HCT116 (cell line): ENCODE measurements at regions not wholly inside any gene's neighbourhood (a gene's known extent, or its start where the extent isn't known, plus 50 kb on each side); places are given as distances from the start of the nearest gene placed in this dataset.

Experiments
- ATAC-seq: fragments of 200-7000 bp; cut with Tn5 transposase; 2 replicates; pipeline ENCODE4 v1.9.1; 2020; ENCODE audit warnings: mild to moderate bottlenecking, moderate library complexity
- BruUV-seq: library from RNA; stranded (reverse); fragments of 400-500 nt; replicated peaks from 2 replicates; lab custom pipeline; 2021; lab: Mats Ljungman, UMichigan
- CTCF ChIA-PET: fragments of 300-600 bp; sonication (Branson Sonifier 250); formaldehyde crosslinking; loops from one replicate; lab custom pipeline; 2021; ENCODE audit warnings: antibody characterized with exemption; lab: Charles Lee
- POLR2A ChIA-PET: fragments of 300-600, 350-600 bp; sonication (Branson Sonifier 250); formaldehyde crosslinking; loops from one replicate; lab custom pipeline; 2021; ENCODE audit warnings: antibody characterized with exemption; lab: Charles Lee
- RAD21 ChIA-PET, 2 experiments: fragments of 300-600 bp; sonication (Branson Sonifier 250); formaldehyde crosslinking; loops; one replicate each; lab custom pipeline; 2023; ENCODE audit warnings: low total read pairs in 2 of 2; ENCODE audit not compliant: uncharacterized antibody in 2 of 2, unreplicated experiment in 2 of 2, low non-redundant PET in 1 of 2; lab: Charles Lee
- DNase-seq: peaks from one replicate; pipeline ENCODE4 v3.0.0-alpha.2; 2010; ENCODE audit warnings: low read depth, low spot score
- H2AFZ ChIP-seq: fragments of 200-600 bp; shearing (Covaris generic), sonication (generic); 2 replicates; pipeline ENCODE4 v1.6.1; 2017; ENCODE audit warnings: low read depth, mixed run types, mixed read lengths, antibody characterized with exemption, low read length; ENCODE audit not compliant: poor library complexity, severe bottlenecking
- H3K27ac ChIP-seq: 2 replicates; pipeline ENCODE4 v1.5.1; 2012; ENCODE audit warnings: low read depth, low read length
- H3K27me3 ChIP-seq: fragments of 200-600 bp; sonication (generic); 2 replicates; pipeline ENCODE4 v1.6.1; 2016; ENCODE audit warnings: mixed run types, low read length, mixed read lengths; ENCODE audit not compliant: insufficient read depth
- H3K36me3 ChIP-seq, 2 experiments: fragments of 200-500 bp in 1 of 2; fragments of 200-600 bp in 1 of 2; sonication (Bioruptor generic) in 1 of 2; sonication (generic) in 1 of 2; 2 replicates each; pipeline versions ENCODE4 v1.5.1 to v1.6.1; 2014 to 2016; ENCODE audit warnings: low read length in 2 of 2, inconsistent platforms in 1 of 2, mixed read lengths in 1 of 2, mixed run types in 1 of 2; ENCODE audit not compliant: insufficient read depth in 2 of 2, control insufficient read depth in 1 of 2
- H3K4me1 ChIP-seq, 2 experiments: fragments of 200-600 bp in 1 of 2; sonication (generic) in 1 of 2; 2 replicates each; pipeline versions ENCODE4 v1.5.1 to v1.6.1; 2012 to 2017; ENCODE audit warnings: low read length in 2 of 2, inconsistent platforms in 1 of 2, mild to moderate bottlenecking in 1 of 2, mixed read lengths in 1 of 2, mixed run types in 1 of 2, moderate library complexity in 1 of 2; ENCODE audit not compliant: insufficient read depth in 2 of 2, control insufficient read depth in 1 of 2
- H3K4me2 ChIP-seq: fragments of 200-600 bp; sonication (generic); 2 replicates; pipeline ENCODE4 v1.6.1; 2017; ENCODE audit warnings: mixed run types, low read length, mixed read lengths
- H3K4me3 ChIP-seq, 2 experiments: fragments of 200-600 bp in 1 of 2; sonication (generic) in 1 of 2; replicated peaks in 1 of 2; 2 replicates each; pipeline ENCODE4 v1.5.1; 2011 to 2016; ENCODE audit warnings: low read length in 2 of 2, control low read depth in 1 of 2, low read depth in 1 of 2, mild to moderate bottlenecking in 1 of 2, mixed read lengths in 1 of 2, mixed run types in 1 of 2
- H3K79me2 ChIP-seq: fragments of 200-600 bp; sonication (generic); 2 replicates; pipeline ENCODE4 v1.6.1; 2017; ENCODE audit warnings: mild to moderate bottlenecking, mixed run types, low read length, moderate library complexity, mixed read lengths; ENCODE audit not compliant: insufficient read depth
- H3K9ac ChIP-seq: fragments of 200-600 bp; sonication (generic); 2 replicates; pipeline ENCODE4 v1.6.1; 2016; ENCODE audit warnings: low read length, mixed read lengths
- H3K9me2 ChIP-seq: fragments of 200-600 bp; sonication (generic), shearing (Covaris generic); 2 replicates; pipeline ENCODE4 v1.6.1; 2017; ENCODE audit warnings: mixed run types, mild to moderate bottlenecking, moderate library complexity; ENCODE audit not compliant: insufficient read depth
- H3K9me3 ChIP-seq, 2 experiments: fragments of 200-500 bp in 1 of 2; fragments of 200-600 bp in 1 of 2; sonication (Bioruptor generic) in 1 of 2; sonication (generic) in 1 of 2; 2 replicates each; pipeline ENCODE4 v1.6.1; 2014 to 2017; ENCODE audit warnings: low read length in 2 of 2, mixed read lengths in 2 of 2, inconsistent platforms in 1 of 2, low read depth in 1 of 2, mild to moderate bottlenecking in 1 of 2, mixed run types in 1 of 2, moderate library complexity in 1 of 2; ENCODE audit not compliant: control insufficient read depth in 1 of 2, insufficient read depth in 1 of 2
- H4K20me1 ChIP-seq: fragments of 200-600 bp; sonication (generic), shearing (Covaris generic); 2 replicates; pipeline ENCODE4 v1.6.1; 2017; ENCODE audit warnings: mixed run types, mild to moderate bottlenecking, moderate library complexity; ENCODE audit not compliant: insufficient read depth
- ATF3 ChIP-seq: IDR thresholded peaks from 2 replicates; pipeline ENCODE4 v1.6.1; 2012
- CBX3 ChIP-seq: IDR thresholded peaks from 2 replicates; pipeline ENCODE4 v1.6.1; 2012; ENCODE audit warnings: low read depth
- CEBPB ChIP-seq: IDR thresholded peaks from 2 replicates; pipeline ENCODE4 v1.6.1; 2012; ENCODE audit warnings: low read depth
- EGR1 ChIP-seq: IDR thresholded peaks from 2 replicates; pipeline ENCODE4 v1.6.1; 2012; ENCODE audit warnings: low read depth
- ELF1 ChIP-seq: IDR thresholded peaks from 2 replicates; pipeline ENCODE4 v1.6.1; 2012; ENCODE audit warnings: low read depth, borderline replicate concordance
- EZH2 ChIP-seq: fragments of 200-600 bp; sonication (generic); IDR thresholded peaks from 2 replicates; pipeline ENCODE4 v1.6.1; 2017; ENCODE audit warnings: antibody characterized with exemption, mixed run types
- JUND ChIP-seq: IDR thresholded peaks from 2 replicates; pipeline ENCODE4 v1.6.1; 2012
- MAX ChIP-seq: IDR thresholded peaks from 2 replicates; pipeline ENCODE4 v1.6.1; 2012
- POLR2AphosphoS5 ChIP-seq: IDR thresholded peaks from 2 replicates; pipeline ENCODE4 v1.6.1; 2011; ENCODE audit warnings: mild to moderate bottlenecking, low read depth, low read length, moderate library complexity
- RAD21 ChIP-seq: IDR thresholded peaks from 2 replicates; pipeline ENCODE4 v1.6.1; 2012; ENCODE audit warnings: low read depth, mild to moderate bottlenecking
- REST ChIP-seq: IDR thresholded peaks from 2 replicates; pipeline ENCODE4 v1.6.1; 2012; ENCODE audit warnings: low read depth
- SIN3A ChIP-seq: IDR thresholded peaks from 2 replicates; pipeline ENCODE4 v1.6.1; 2012; ENCODE audit warnings: low read depth
- SRF ChIP-seq: IDR thresholded peaks from 2 replicates; pipeline ENCODE4 v1.6.1; 2012; ENCODE audit warnings: low read depth
- TCF7L2 ChIP-seq: IDR thresholded peaks from 2 replicates; pipeline ENCODE4 v1.7.0; 2011; ENCODE audit warnings: borderline replicate concordance, inconsistent platforms; ENCODE audit not compliant: insufficient read depth, insufficient read length; ENCODE audit errors: extremely low read depth
- YY1 ChIP-seq: IDR thresholded peaks from 2 replicates; pipeline ENCODE4 v1.6.1; 2011; ENCODE audit warnings: low read length, low read depth, moderate library complexity, mild to moderate bottlenecking; ENCODE audit not compliant: insufficient replicate concordance; ENCODE audit errors: extremely low read depth
- ZBTB33 ChIP-seq: IDR thresholded peaks from 2 replicates; pipeline ENCODE4 v1.6.1; 2011; ENCODE audit warnings: mild to moderate bottlenecking, low read length, moderate library complexity; ENCODE audit not compliant: insufficient replicate concordance; ENCODE audit errors: extremely low read depth
- ZFX ChIP-seq: fragments of 450-650 bp; IDR thresholded peaks from 2 replicates; pipeline ENCODE4 v1.6.1; 2017
- ZNF274 ChIP-seq: fragments of 200-500 bp; sonication (Bioruptor generic); IDR thresholded peaks from 2 replicates; pipeline ENCODE4 v1.6.1; 2014; ENCODE audit warnings: mild to moderate bottlenecking, low read depth, low read length, inconsistent platforms
- intact Hi-C: fragments of 100-400 bp; cut with micrococcal nuclease; formaldehyde crosslinking; loops from 2 replicates; pipeline ENCODE4 v1.10.0; 2022

GRCh38 chr9:106707291-106707690, 155.7 kb upstream of the ZNF462 start:
- POLR2A ChIA-PET, result no interaction called here
- CTCF ChIA-PET, result no interaction called here
- no peak overlapping the region for H3K4me3 ChIP-seq

More at GRCh38 chr9:106707291-106707690, 155.7 kb upstream of the ZNF462 start:
- Histone ChIP-seq H3K9me3 (no peaks in the 10 kb centered on the region), H3K9ac (no peak overlapping the region), H3K79me2 (no peaks in the 10 kb centered on the region), H3K27me3 (no peaks in the 10 kb centered on the region), H3K36me3 (no peaks in the 10 kb centered on the region), H3K9me2 (no peaks in the 10 kb centered on the region), H3K4me1 (no peaks in the 10 kb centered on the region), H2AFZ (no peak overlapping the region), H3K4me2 (no peak overlapping the region), H3K27ac (no peak overlapping the region), H4K20me1 (no peaks in the 10 kb centered on the region)
- ATAC-seq (no peak), DNase-seq (no peak)
- BruUV-seq, result no TSS peak
- RAD21 ChIA-PET, result no interaction called here
- intact Hi-C loops, result no loop called here
- TF ChIP-seq REST (no peak), ZFX (no peak), CBX3 (no peak), SRF (no peak), YY1 (no peak), CEBPB (no peak), JUND (no peak), MAX (no peak), TCF7L2 (no peak), ELF1 (no peak), RAD21 (no peak), ATF3 (no peak), EZH2 (no peak), POLR2AphosphoS5 (no peak), ZBTB33 (no peak), EGR1 (no peak), ZNF274 (no peak), SIN3A (no peak)
